Lower lobe of right lung (tissue), 2 donors: ENCODE measurements at regions not wholly inside any gene's neighbourhood (a gene's known extent, or its start where the extent isn't known, plus 50 kb on each side); places are given as distances from the start of the nearest gene placed in this dataset.

Experiments used
- ATAC-seq, 2 donors: fragments of 200-7000 bp; cut with Tn5 transposase; one replicate each; pipeline ENCODE4 v1.9.1; 2020 to 2022; ENCODE audit warnings: mild to moderate bottlenecking in 2 of 2, moderate library complexity in 2 of 2
- DNase-seq: peaks from one replicate; pipeline ENCODE4 v3.0.0-alpha.2; 2020
- H3K27ac ChIP-seq: fragments of 200-600 bp; one replicate; pipeline ENCODE4 v1.8.0; 2022
- H3K27me3 ChIP-seq: fragments of 200-600 bp; one replicate; pipeline ENCODE4 v1.8.0; 2022; ENCODE audit warnings: low read depth
- H3K36me3 ChIP-seq: fragments of 200-600 bp; one replicate; pipeline ENCODE4 v1.8.0; 2022; ENCODE audit warnings: mild to moderate bottlenecking
- H3K4me1 ChIP-seq: fragments of 200-600 bp; one replicate; pipeline ENCODE4 v1.8.0; 2022
- H3K4me3 ChIP-seq: fragments of 200-600 bp; one replicate; pipeline ENCODE4 v1.8.0; 2022; ENCODE audit warnings: mild to moderate bottlenecking
- H3K9me3 ChIP-seq: fragments of 200-600 bp; one replicate; pipeline ENCODE4 v1.8.0; 2022
- CTCF ChIP-seq: fragments of 200-600 bp; IDR thresholded peaks from one replicate; pipeline ENCODE4 v1.8.0; 2022; ENCODE audit warnings: antibody characterized with exemption, mild to moderate bottlenecking
- intact Hi-C: fragments of 100-400 bp; cut with DNase I; formaldehyde crosslinking; loops from one replicate; pipeline ENCODE4 v1.11.0; 2022
- donor health status: DM: no; HTN: yes; CAD: no; lungs with severe emphysema.

- Histone ChIP-seq H3K27ac (no peak overlapping the region), H3K4me3 (no peak overlapping the region), H3K9me3 (peaks cover 5% of the 10 kb centered on the region), H3K36me3 (no peaks in the 10 kb centered on the region), H3K27me3 (no peaks in the 10 kb centered on the region), H3K4me1 (no peaks in the 10 kb centered on the region)
- ATAC-seq: no peak
- intact Hi-C loops: no loop called here
- no peak for TF ChIP-seq CTCF
- no peak for DNase-seq
These were observed 471.1 kb upstream of the MPDZ start for GRCh38 chr9:13750639-13751038.

- H3K4me3 ChIP-seq: no peak overlapping the region
- intact Hi-C loops: no loop called here
- ATAC-seq: no peak
- peaks cover 5% of the 10 kb centered on the region for H3K9me3 ChIP-seq
- no peaks in the 10 kb centered on the region for H3K27me3 ChIP-seq
- H3K27ac ChIP-seq: no peak overlapping the region
- no peak for TF ChIP-seq CTCF
- no peaks in the 10 kb centered on the region for H3K36me3 ChIP-seq
- no peak for DNase-seq
- no peaks in the 10 kb centered on the region for H3K4me1 ChIP-seq
These were observed 470.6 kb upstream of the MPDZ start for GRCh38 chr9:13750061-13750460.

GRCh38 chr9:13746876-13747275 lies 467.4 kb upstream of the MPDZ start:
- no peak for TF ChIP-seq CTCF
- Histone ChIP-seq H3K27me3 (no peaks in the 10 kb centered on the region), H3K27ac (no peak overlapping the region), H3K4me1 (no peaks in the 10 kb centered on the region), H3K9me3 (peaks cover 5% of the 10 kb centered on the region), H3K4me3 (no peak overlapping the region), H3K36me3 (no peaks in the 10 kb centered on the region)
- no peak for DNase-seq
- ATAC-seq: no peak
- intact Hi-C loops: no loop called here

GRCh38 chr9:13744261-13744901 lies 464.9 kb upstream of the MPDZ start:
- ATAC-seq: no peak
- Histone ChIP-seq H3K4me3 (no peak overlapping the region), H3K27me3 (no peaks in the 10 kb centered on the region), H3K9me3 (peaks cover 5% of the 10 kb centered on the region), H3K4me1 (no peaks in the 10 kb centered on the region), H3K27ac (no peak overlapping the region), H3K36me3 (no peaks in the 10 kb centered on the region)
- no peak for DNase-seq
- intact Hi-C loops: no loop called here
- no peak for TF ChIP-seq CTCF

- intact Hi-C loops: no loop called here
- H3K9me3 ChIP-seq: no peaks in the 10 kb centered on the region
- DNase-seq (no peak), ATAC-seq (no peak)
- no peak for TF ChIP-seq CTCF
- no peaks in the 10 kb centered on the region for H3K27me3 ChIP-seq
- no peak overlapping the region for H3K27ac ChIP-seq
- H3K36me3 ChIP-seq: no peaks in the 10 kb centered on the region
- no peak overlapping the region for H3K4me3 ChIP-seq
- no peaks in the 10 kb centered on the region for H3K4me1 ChIP-seq
These were observed 458.4 kb upstream of the MPDZ start for GRCh38 chr9:13737885-13738284.
